Stimulated activated naive CD8-positive, alpha-beta T cell treated with anti-CD3 and anti-CD28 coated beads, Interleukin-15, Interleukin-2, amounts not matched to agents 100 U/mL and 50 U/mL, for 24 hours (primary cell): ENCODE measurements at regions not wholly inside any gene's neighbourhood (a gene's known extent, or its start where the extent isn't known, plus 50 kb on each side); places are given as distances from the start of the nearest gene placed in this dataset.

Source experiments
- ATAC-seq: fragments of 150-1000 bp; cut with Tn5 transposase; one replicate; pipeline ENCODE4 v1.10.0; 2021
- DNase-seq: peaks from one replicate; pipeline ENCODE4 v3.0.0; 2021

DNA sequence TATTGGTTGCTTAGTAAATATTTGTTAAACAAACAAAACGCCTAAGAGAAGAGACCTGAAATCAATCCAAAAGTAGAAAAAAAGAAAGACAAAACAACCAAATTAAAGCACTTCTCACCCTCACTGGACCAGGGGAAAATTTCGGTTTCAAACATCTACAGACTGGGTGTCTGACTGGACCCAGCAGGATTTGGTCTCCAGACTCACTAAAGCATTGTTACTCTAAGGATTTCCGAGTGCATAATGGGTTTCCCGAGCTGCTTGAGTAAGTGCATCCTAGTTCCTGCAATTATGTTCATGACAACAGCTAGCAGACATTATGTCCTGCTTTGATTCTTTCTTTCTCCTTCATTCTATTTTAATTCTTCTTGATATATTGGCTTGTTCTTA lies 51.8 kb upstream of the FAM3C start:
- DNase-seq, result no peak
- no peak for ATAC-seq

DNA sequence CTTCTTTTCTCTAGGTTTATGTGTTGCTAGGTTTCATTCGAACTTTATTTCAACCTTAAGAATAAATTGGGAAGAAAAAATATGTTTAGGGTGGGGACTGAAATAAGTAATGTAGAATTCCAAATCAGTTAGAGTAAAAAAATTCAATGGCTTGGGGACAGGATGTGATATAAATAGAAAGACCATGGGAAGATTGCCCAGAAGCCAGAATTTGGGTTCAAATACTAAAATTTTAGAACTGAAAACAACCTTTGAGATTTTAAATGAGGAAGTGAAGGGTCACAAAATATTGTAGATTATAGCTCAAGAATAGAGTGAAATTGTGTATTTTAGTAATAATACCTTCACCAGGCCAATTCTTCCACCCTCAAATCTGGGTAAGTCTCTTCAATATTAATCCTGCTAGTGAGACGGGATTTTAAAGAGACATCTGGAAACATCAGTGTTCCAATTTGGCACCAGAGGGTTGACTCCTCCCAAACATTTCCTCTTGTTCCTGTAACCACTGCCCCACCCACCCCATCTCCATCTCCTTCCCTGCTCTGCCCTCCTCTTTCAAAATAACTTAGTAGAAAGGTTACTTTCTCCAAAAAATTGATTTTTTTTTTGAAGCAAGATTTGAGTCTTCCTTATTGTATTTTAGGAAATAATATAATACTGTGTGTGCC lies 51.3 kb upstream of the FAM3C start:
- ATAC-seq (no peak), DNase-seq (no peak)

GRCh38 chr7:121446526-121446925 lies 50.4 kb upstream of the FAM3C start:
- DNase-seq (no peak), ATAC-seq (no peak)
